ENCODE measurements at regions not wholly inside any gene's neighbourhood (a gene's known extent, or its start where the extent isn't known, plus 50 kb on each side); places are given as distances from the start of the nearest gene placed in this dataset.
A peak's percentile ranks its signal among the peaks of the same experiment; 100 is the strongest.
"Not testable (repeated sequence)": the region's sequence is repeated elsewhere in the genome, so short reads cannot be mapped to it uniquely, and the experiment has no call there.

GRCh38 chr11:97461934-97462333 is 1072.1 kb downstream of the JRKL start:
- no peak for DNase-seq

- DNase-seq = no peak
These were observed 1074.1 kb downstream of the JRKL start for GRCh38 chr11:97463891-97464290.

GRCh38 chr11:97471480-97471879 is 1081.7 kb downstream of the JRKL start:
- no peak for DNase-seq

- DNase-seq = no peak
These were observed 1097.6 kb downstream of the JRKL start for GRCh38 chr11:97487387-97487786.

- DNase-seq = no peak
These were observed 1109.1 kb downstream of the JRKL start for GRCh38 chr11:97498891-97499290.

DNA sequence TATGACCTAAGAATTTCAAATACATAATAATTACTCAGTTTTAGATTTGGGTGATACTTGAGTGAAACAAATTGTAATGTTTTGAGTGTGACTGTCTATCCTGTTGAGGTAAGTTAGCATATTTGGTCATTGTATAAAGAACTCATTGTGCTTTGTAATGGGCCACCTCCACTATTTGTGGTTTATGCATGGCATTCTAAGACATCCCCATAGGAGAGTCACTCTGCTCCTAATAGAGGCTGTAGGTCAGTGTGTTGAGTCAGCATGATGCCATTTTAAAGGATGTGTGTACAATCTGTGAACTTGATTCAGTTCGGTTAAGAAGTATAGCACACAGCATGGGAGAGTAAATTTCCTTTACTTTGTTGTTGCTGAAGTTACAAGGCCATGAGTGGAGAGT is 1112.4 kb downstream of the JRKL start:
- no peak for DNase-seq

- DNase-seq = no peak
These were observed 1116.4 kb downstream of the JRKL start for GRCh38 chr11:97506076-97506759.

DNA sequence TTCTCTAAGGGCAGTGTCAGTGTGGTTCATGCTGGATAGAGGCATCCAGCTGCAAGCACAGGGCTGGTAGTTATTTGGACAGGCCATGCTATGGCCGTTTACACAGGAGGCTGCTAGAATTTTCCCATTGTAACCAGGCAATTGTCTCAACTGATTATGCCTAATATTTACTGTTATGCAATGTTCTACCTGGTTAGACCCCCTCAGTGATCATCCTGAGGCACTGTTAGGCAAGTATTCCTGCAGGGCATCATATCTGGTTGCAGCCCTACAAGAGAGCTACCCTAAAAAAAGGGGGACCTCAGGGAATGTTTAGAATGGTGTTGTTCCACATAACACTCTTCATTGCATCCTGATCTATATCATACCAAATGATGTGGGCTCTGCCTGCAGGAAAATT is 1124.6 kb downstream of the JRKL start:
- no peak for DNase-seq

GRCh38 chr11:97516688-97517087 is 1126.9 kb downstream of the JRKL start:
- DNase-seq = no peak

DNA sequence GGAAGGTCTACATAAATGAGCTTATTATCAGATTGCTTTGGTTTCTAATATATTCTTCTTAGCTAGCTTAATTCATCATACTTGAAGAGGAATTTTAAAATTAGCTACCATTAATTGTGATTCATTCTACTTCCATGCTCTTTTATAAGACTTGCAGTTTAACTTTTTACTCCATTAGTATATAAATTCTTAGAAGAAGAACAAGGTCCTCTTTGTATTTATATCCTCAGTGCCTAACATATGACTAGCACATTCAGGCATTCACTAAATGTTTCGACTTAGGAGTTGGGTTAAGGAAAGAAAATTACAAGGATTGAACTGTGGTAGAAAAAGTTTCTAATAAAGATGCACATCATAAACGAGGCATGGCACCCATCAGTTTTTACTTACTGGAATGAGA is 1135.5 kb downstream of the JRKL start:
- DNase-seq = no peak

- DNase-seq = no peak
These were observed 1147.8 kb downstream of the JRKL start for GRCh38 chr11:97537407-97538150.

- DNase-seq = no peak
These were observed 1154.6 kb downstream of the JRKL start for GRCh38 chr11:97544431-97544830.

GRCh38 chr11:97548280-97548679 is 1158.5 kb downstream of the JRKL start:
- no peak for DNase-seq

GRCh38 chr11:97557399-97557798 is 1167.6 kb downstream of the JRKL start:
- DNase-seq = no peak

- DNase-seq = no peak
These were observed 1178.0 kb downstream of the JRKL start for GRCh38 chr11:97567801-97568200.

DNA sequence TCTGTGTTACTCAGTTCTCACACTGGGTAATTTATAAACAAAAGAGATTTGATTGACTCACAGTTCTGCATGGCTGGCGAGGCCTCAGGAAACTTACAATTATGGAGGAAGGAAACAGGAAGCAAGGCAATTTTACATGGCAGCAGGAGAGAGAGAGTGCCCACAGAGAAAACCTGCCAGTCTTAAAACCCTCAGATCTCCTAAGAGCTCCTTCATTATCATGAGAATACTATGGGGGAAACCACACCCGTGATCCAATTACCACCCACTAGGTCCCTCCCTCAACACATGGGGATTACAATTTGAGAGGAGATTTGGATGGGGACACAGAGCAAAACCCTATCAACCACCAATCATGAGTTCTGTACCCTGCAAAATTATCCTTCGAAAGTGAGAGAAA is 1180.8 kb downstream of the JRKL start:
- no peak for DNase-seq

GRCh38 chr11:97573771-97574170 is 1184.0 kb downstream of the JRKL start:
- DNase-seq = not testable (repeated sequence)

DNA sequence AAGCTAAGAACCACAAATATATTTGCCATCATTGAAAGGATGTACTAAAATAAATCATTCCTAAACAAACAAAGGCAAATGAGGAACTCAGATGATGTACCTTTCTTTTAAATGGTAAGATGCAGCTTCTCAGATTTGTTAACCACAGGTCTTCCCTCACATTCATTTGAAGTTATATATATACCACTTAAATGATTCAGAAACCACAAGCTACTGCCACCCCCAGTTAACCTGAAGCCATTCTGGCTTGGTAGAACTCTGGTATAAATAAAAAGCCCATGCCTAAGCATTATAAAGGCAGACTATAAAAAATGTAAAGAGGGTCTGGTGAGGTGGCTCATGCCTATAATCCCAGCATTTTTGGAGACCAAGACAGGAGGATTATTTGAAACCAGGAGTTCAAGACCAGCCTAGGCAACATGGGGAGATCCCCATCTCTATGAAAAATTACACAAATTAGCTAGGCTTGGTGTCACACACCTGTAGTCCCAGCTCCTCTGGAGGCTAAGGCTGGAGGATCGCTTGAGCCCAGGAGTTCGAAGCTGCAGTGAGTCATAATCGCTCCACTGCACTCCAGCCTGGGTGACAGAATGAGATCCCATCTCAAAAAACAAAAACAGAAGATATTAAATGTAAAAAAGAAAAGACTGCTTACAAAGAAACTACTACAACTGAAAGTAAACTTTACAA is 1185.3 kb downstream of the JRKL start:
- DNase-seq = no peak

- DNase-seq = peak in 1 of 3 donors; percentile 34
These were observed 1217.6 kb downstream of the JRKL start for GRCh38 chr11:97607291-97608000.

DNA sequence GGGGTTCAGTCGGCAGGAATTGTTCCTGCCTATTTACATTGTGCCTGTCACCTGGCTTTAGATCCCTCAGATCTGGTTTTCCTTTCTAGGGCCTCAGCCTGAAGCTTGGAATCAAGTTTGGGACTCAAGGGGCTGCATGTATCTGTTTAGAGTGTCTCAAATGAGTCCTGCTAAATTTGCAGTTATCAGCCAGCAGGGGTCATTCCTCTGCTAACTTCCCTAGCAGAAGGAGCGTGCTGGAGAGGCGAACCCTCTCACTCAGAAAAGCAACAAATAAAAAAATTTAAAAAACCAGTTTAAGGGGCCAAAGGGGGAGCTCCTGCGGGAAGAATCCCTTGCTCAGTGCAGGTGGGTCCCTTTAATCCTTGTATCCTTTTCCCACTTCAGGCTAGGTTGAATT is 1220.2 kb downstream of the JRKL start:
- no peak for DNase-seq

DNA sequence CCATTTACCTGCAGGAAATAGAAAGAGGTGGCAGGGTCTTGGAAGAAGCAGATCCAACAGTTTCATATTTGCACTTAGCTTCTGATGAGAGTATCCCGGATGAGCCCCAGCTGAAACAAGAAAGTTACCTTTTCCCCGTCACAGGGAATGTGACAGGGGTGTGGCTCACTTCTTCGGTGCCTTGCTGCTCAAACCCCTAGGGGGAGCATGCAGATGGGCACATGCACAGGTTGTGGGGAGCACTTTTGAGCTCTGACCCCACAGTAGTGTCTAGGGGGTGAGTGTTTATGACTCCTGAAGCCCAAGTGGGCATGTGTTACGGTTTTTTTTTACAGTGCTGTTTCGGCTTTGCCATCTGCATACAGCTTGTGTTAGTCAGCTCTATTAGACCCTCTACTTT is 1221.0 kb downstream of the JRKL start:
- DNase-seq = no peak

- no peak for DNase-seq
These were observed 1221.5 kb downstream of the JRKL start for GRCh38 chr11:97611345-97611744.

DNA sequence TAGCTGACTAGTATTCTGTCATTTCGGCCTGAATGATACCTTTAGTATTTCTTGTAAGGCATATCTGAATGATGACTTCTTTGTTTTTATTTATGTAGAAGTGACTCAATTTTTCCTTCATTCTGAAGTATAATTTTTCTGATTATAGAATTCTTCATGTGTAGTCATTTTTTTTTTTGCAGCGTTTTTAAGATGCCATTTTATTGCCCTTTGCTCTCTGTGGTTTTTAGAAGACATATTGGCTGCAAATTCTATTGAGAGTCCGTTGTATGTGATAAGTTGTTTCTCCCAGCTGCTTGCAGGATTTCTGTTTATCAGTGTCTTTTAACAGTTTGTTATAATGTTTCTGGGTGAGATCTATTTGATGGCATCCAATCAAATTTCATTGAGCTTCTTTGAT is 1224.8 kb downstream of the JRKL start:
- DNase-seq = no peak
